Loucy (cell line): ENCODE measurements at regions not wholly inside any gene's neighbourhood (a gene's known extent, or its start where the extent isn't known, plus 50 kb on each side); places are given as distances from the start of the nearest gene placed in this dataset.

ENCODE experiments used
- H2AFZ ChIP-seq: fragments of 200-600 bp; sonication (generic); 2 replicates; pipeline ENCODE4 v1.6.0; 2016; ENCODE audit warnings: antibody characterized with exemption, mild to moderate bottlenecking, low read length, moderate library complexity
- H3F3A ChIP-seq: fragments of 200-600 bp; 2 replicates; pipeline ENCODE4 v1.6.0; 2016; ENCODE audit warnings: antibody characterized with exemption, low read depth, mild to moderate bottlenecking
- H3K27me3 ChIP-seq: fragments of 200-600 bp; sonication (generic); 2 replicates; pipeline ENCODE4 v1.6.1; 2014; ENCODE audit warnings: low read length, mild to moderate bottlenecking; ENCODE audit not compliant: insufficient read depth, poor library complexity, severe bottlenecking
- H3K36me3 ChIP-seq: fragments of 200-600 bp; sonication (generic); 2 replicates; pipeline ENCODE4 v1.6.1; 2016; ENCODE audit warnings: low read length; ENCODE audit not compliant: insufficient read depth
- H3K4me1 ChIP-seq: fragments of 200-600 bp; sonication (generic); 2 replicates; pipeline ENCODE4 v1.5.1; 2014; ENCODE audit warnings: low read length, mild to moderate bottlenecking; ENCODE audit not compliant: insufficient read depth, poor library complexity, severe bottlenecking
- H3K4me2 ChIP-seq: fragments of 200-600 bp; sonication (generic); 2 replicates; pipeline ENCODE4 v1.6.0; 2014; ENCODE audit warnings: antibody characterized with exemption, low read length, low read depth, mild to moderate bottlenecking; ENCODE audit not compliant: poor library complexity, severe bottlenecking
- H3K4me3 ChIP-seq: fragments of 200-600 bp; sonication (generic); 2 replicates; pipeline ENCODE4 v1.5.1; 2014; ENCODE audit warnings: low read length, mild to moderate bottlenecking, mixed read lengths; ENCODE audit not compliant: poor library complexity, severe bottlenecking
- H3K79me2 ChIP-seq: fragments of 200-600 bp; sonication (generic); 2 replicates; pipeline ENCODE4 v1.6.1; 2014; ENCODE audit warnings: low read length; ENCODE audit not compliant: insufficient read depth
- H3K9ac ChIP-seq: fragments of 200-600 bp; sonication (generic); 2 replicates; pipeline ENCODE4 v1.6.0; 2014; ENCODE audit warnings: mild to moderate bottlenecking, low read depth, low read length, moderate library complexity; ENCODE audit not compliant: poor library complexity, severe bottlenecking
- H3K9me2 ChIP-seq: fragments of 200-600 bp; sonication (generic); replicated peaks from 2 replicates; pipeline ENCODE4 v1.6.1; 2016; ENCODE audit warnings: low read depth, low read length, mixed read lengths
- H3K9me3 ChIP-seq: fragments of 200-600 bp; sonication (generic); 2 replicates; pipeline ENCODE4 v1.6.1; 2014; ENCODE audit warnings: mild to moderate bottlenecking, antibody characterized with exemption, low read length, low read depth; ENCODE audit not compliant: insufficient read depth
- H4K20me1 ChIP-seq: fragments of 200-600 bp; sonication (generic); 2 replicates; pipeline ENCODE4 v1.6.0; 2014; ENCODE audit warnings: antibody characterized with exemption, low read length, mild to moderate bottlenecking; ENCODE audit not compliant: insufficient read depth, poor library complexity, severe bottlenecking
- CTCF ChIP-seq: fragments of 200-600 bp; sonication (generic); conservative IDR thresholded peaks from 2 replicates; pipeline ENCODE4 v1.5.1; 2014; ENCODE audit warnings: mild to moderate bottlenecking, antibody characterized with exemption, low read length
- EZH2phosphoT487 ChIP-seq: fragments of 200-600 bp; IDR thresholded peaks from 2 replicates; pipeline ENCODE4 v1.6.1; 2018; ENCODE audit warnings: antibody characterized with exemption, mild to moderate bottlenecking, moderate library complexity, borderline replicate concordance

DNA sequence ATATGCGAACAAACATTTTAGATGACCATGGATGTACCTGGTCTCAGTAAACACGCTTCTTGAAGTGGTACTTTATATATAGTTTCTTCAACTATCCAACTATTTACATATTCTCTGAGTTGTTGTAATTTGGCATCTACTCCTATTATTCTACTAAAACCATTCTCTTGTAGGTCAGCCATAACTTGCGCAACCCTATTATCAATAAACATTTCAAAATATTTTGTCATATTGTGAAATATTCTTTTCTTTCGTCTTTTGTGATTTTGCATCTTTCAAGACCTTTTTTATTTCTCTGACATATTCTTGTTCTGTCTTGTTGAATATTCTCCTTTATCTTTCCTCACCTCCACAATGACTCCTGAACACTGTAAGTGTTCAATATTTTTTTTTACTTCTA, 753.3 kb downstream of the NXPH1 start:
- Histone ChIP-seq H3K36me3 (no peaks in the 10 kb centered on the region), H3K27me3 (no peaks in the 10 kb centered on the region), H3K9me3 (no peaks in the 10 kb centered on the region), H3K4me1 (no peaks in the 10 kb centered on the region), H3K79me2 (no peaks in the 10 kb centered on the region), H3F3A (no peaks in the 10 kb centered on the region), H2AFZ (no peak overlapping the region), H3K4me2 (no peak overlapping the region), H3K4me3 (no peak overlapping the region), H3K9ac (no peak overlapping the region), H4K20me1 (no peaks in the 10 kb centered on the region), H3K9me2 (no peaks in the 10 kb centered on the region)
- no peak for TF ChIP-seq CTCF
- TF ChIP-seq EZH2phosphoT487, result no peak

DNA sequence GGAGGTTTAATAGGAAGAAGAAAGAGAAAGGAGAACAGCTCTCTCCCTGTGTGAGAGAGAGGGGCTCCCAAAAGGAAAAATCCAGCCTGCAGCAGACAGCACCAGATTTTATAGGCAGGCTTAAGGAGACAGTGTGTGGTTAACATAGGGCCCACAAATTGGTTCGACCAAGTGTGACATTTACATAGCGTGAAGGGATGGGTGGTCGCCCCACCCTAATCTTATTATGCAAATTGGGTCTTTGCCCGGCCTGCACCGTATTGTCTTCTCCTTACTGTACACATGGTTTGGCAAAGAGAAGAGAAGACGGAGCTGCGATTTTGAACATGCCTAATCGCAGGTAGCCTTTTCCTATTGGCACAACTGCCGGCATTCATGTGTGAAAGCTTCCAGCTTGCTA, 756.3 kb downstream of the NXPH1 start:
- Histone ChIP-seq H3F3A (no peaks in the 10 kb centered on the region), H3K9me2 (no peaks in the 10 kb centered on the region), H3K36me3 (no peaks in the 10 kb centered on the region), H4K20me1 (no peaks in the 10 kb centered on the region), H3K4me1 (peaks cover 9% of the 10 kb centered on the region), H3K4me3 (no peak overlapping the region), H3K9ac (no peak overlapping the region), H3K9me3 (no peaks in the 10 kb centered on the region), H2AFZ (no peak overlapping the region), H3K4me2 (no peak overlapping the region), H3K79me2 (no peaks in the 10 kb centered on the region), H3K27me3 (no peaks in the 10 kb centered on the region)
- TF ChIP-seq EZH2phosphoT487 (no peak), CTCF (no peak)

GRCh38 chr7:9192969-9193368, 759.6 kb downstream of the NXPH1 start:
- no peak for TF ChIP-seq CTCF
- TF ChIP-seq EZH2phosphoT487, result no peak
- no peaks in the 10 kb centered on the region for H3K79me2 ChIP-seq
- H3K27me3 ChIP-seq, result no peaks in the 10 kb centered on the region
- no peaks in the 10 kb centered on the region for H3F3A ChIP-seq
- H4K20me1 ChIP-seq, result no peaks in the 10 kb centered on the region
- H3K4me2 ChIP-seq, result peak overlapping the region; percentile 32
- H3K9ac ChIP-seq, result no peak overlapping the region
- H3K4me1 ChIP-seq, result peaks cover 9% of the 10 kb centered on the region
- H3K4me3 ChIP-seq, result no peak overlapping the region
- H3K9me3 ChIP-seq, result no peaks in the 10 kb centered on the region
- H2AFZ ChIP-seq, result no peak overlapping the region
- no peaks in the 10 kb centered on the region for H3K36me3 ChIP-seq
- no peaks in the 10 kb centered on the region for H3K9me2 ChIP-seq
